ENCODE measurements at regions not wholly inside any gene's neighbourhood (a gene's known extent, or its start where the extent isn't known, plus 50 kb on each side); places are given as distances from the start of the nearest gene placed in this dataset.
A peak's percentile ranks its signal among the peaks of the same experiment; 100 is the strongest.

DNA sequence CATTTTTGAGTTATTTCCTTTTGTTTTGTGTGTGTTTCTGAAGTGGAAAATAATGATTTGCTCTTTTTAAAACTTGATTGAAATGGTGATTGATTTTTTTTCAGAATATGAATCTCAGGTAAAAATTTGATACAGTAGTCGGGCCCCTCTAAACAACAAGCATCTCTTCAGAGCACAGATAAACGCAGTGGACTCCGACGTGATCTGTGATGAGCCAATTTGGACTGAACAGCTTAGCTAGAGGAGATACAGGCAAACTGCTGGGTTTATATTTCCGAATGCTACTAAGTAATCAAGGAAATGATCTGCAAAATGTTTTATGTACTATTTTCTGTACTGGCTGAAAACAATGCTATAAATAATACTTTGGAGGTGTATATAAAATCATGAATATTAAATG, 705.7 kb upstream of the RGS18 start:
- no peak overlapping the region for H2BK5ac ChIP-seq (ENCODE audit: low read length)
- no peak overlapping the region for H3K27ac ChIP-seq (replicated peaks; ENCODE audit: low read length)
- no peaks in the 10 kb centered on the region for H3K9me3 ChIP-seq (replicated peaks in 1 of 2; ENCODE audit: control insufficient read depth in 2 of 2, insufficient read depth in 1 of 2, low read depth in 1 of 2, low read length in 2 of 2)
- H2AFZ ChIP-seq (ENCODE audit: low read length) = no peak overlapping the region
- no peak overlapping the region for H3K23ac ChIP-seq (ENCODE audit: low read depth, low read length, poor library complexity)
- no peak for DNase-seq (ENCODE audit: low spot score)
- H3K18ac ChIP-seq (ENCODE audit: low read length) = no peak overlapping the region
- no peak overlapping the region for H3K4me3 ChIP-seq (ENCODE audit: low read length in 2 of 2)
- H3K36me3 ChIP-seq (replicated peaks in 1 of 2; ENCODE audit: control insufficient read depth in 2 of 2, insufficient read depth in 2 of 2, low read length in 2 of 2) = no peaks in the 10 kb centered on the region
- no peak overlapping the region for H4K8ac ChIP-seq (ENCODE audit: low read depth, low read length)
- H2BK12ac ChIP-seq (ENCODE audit: low read length) = no peak overlapping the region
- H3K4ac ChIP-seq (ENCODE audit: low read length) = no peak overlapping the region
- H2BK120ac ChIP-seq (ENCODE audit: low read depth, low read length) = no peak overlapping the region
- no peak overlapping the region for H4K91ac ChIP-seq (ENCODE audit: low read depth, low read length, poor library complexity)
- H3K9ac ChIP-seq (ENCODE audit: low read depth, low read length, poor library complexity) = no peak overlapping the region
- H3K4me2 ChIP-seq (ENCODE audit: insufficient read depth, low read length, poor library complexity, severe bottlenecking) = no peak overlapping the region
- no peaks in the 10 kb centered on the region for H3K27me3 ChIP-seq (ENCODE audit: control insufficient read depth in 3 of 3, insufficient read depth in 3 of 3, low read depth in 1 of 3, low read length in 3 of 3)
- WGBS, 2 donors (ENCODE audit: extremely low coverage in 2 of 2, insufficient read length in 2 of 2, insufficient replicate concordance in 1 of 2) = no CpG with 5 or more reads among the region's 5 CpGs
- H2BK15ac ChIP-seq (ENCODE audit: low read length) = no peak overlapping the region
- no peak overlapping the region for H2AK5ac ChIP-seq (ENCODE audit: low read depth, low read length)
- no peak overlapping the region for H3K14ac ChIP-seq (ENCODE audit: low read length)
- no peaks in the 10 kb centered on the region for H3K79me1 ChIP-seq (ENCODE audit: low read depth, low read length)
- no peaks in the 10 kb centered on the region for H3K4me1 ChIP-seq (ENCODE audit: control insufficient read depth in 2 of 2, insufficient read depth in 1 of 2, low read depth in 1 of 2, low read length in 2 of 2)

DNA sequence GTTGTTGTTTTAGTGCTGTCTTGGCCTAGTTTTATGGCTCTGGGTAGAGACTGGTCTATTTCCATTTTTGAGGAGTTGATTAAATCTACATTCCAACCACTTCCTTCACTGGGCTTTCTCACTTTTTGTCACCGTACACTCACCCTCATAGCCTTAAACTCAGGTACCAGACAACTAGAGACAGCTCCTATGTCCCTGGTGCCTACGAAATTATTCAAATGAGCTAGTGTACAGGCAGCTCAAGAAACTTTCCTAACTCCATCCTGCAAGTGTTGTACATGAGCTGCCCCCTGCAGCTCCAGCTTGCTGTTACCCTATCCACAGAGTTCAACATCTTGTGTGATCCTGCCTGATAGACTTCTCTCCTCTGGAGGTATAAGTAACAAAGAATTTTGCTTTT, 704.8 kb upstream of the RGS18 start:
- no CpG with 5 or more reads among the region's 2 CpGs for WGBS, 2 donors (ENCODE audit: extremely low coverage in 2 of 2, insufficient read length in 2 of 2, insufficient replicate concordance in 1 of 2)
- Histone ChIP-seq H3K14ac (ENCODE audit: low read length) (no peak overlapping the region), H3K23ac (ENCODE audit: low read depth, low read length, poor library complexity) (no peak overlapping the region), H4K8ac (ENCODE audit: low read depth, low read length) (no peak overlapping the region), H3K79me1 (ENCODE audit: low read depth, low read length) (no peaks in the 10 kb centered on the region), H3K36me3 (replicated peaks in 1 of 2; ENCODE audit: control insufficient read depth in 2 of 2, insufficient read depth in 2 of 2, low read length in 2 of 2) (no peaks in the 10 kb centered on the region), H3K27me3 (ENCODE audit: control insufficient read depth in 3 of 3, insufficient read depth in 3 of 3, low read depth in 1 of 3, low read length in 3 of 3) (no peaks in the 10 kb centered on the region), H3K27ac (replicated peaks; ENCODE audit: low read length) (no peak overlapping the region), H2BK15ac (ENCODE audit: low read length) (no peak overlapping the region), H3K4me1 (ENCODE audit: control insufficient read depth in 2 of 2, insufficient read depth in 1 of 2, low read depth in 1 of 2, low read length in 2 of 2) (no peaks in the 10 kb centered on the region), H3K9me3 (replicated peaks in 1 of 2; ENCODE audit: control insufficient read depth in 2 of 2, insufficient read depth in 1 of 2, low read depth in 1 of 2, low read length in 2 of 2) (no peaks in the 10 kb centered on the region), H2BK12ac (ENCODE audit: low read length) (no peak overlapping the region), H2AFZ (ENCODE audit: low read length) (peak overlapping the region; percentile 5), H2BK120ac (ENCODE audit: low read depth, low read length) (no peak overlapping the region), H2AK5ac (ENCODE audit: low read depth, low read length) (no peak overlapping the region), H3K4ac (ENCODE audit: low read length) (no peak overlapping the region), H3K4me2 (ENCODE audit: insufficient read depth, low read length, poor library complexity, severe bottlenecking) (no peak overlapping the region), H2BK5ac (ENCODE audit: low read length) (no peak overlapping the region), H4K91ac (ENCODE audit: low read depth, low read length, poor library complexity) (no peak overlapping the region), H3K9ac (ENCODE audit: low read depth, low read length, poor library complexity) (no peak overlapping the region), H3K4me3 (ENCODE audit: low read length in 2 of 2) (no peak overlapping the region), H3K18ac (ENCODE audit: low read length) (peak overlapping the region; percentile 17)
- no peak for DNase-seq (ENCODE audit: low spot score)

DNA sequence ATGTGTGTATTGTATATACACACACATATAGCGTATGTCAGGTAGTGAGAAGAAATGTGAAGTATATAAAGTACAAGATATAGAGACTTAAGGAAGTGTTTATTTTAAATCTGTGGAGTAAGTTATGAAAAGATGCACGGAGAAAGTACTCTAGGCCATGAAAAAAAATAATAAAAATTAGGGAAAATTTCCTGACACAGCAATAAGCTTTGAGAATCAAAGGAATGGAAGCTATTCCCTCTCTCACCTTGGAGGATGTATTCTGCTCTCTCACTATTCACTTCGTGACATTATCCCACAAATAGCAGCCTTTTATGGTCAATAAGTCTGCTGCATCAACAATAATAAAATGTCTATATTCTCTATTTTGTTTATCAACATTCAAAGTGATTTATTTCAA, 700.4 kb upstream of the RGS18 start:
- Histone ChIP-seq H3K14ac (ENCODE audit: low read length) (no peak overlapping the region), H3K79me1 (ENCODE audit: low read depth, low read length) (no peaks in the 10 kb centered on the region), H2BK15ac (ENCODE audit: low read length) (no peak overlapping the region), H2AFZ (ENCODE audit: low read length) (no peak overlapping the region), H3K23ac (ENCODE audit: low read depth, low read length, poor library complexity) (no peak overlapping the region), H3K27ac (replicated peaks; ENCODE audit: low read length) (no peak overlapping the region), H3K36me3 (replicated peaks in 1 of 2; ENCODE audit: control insufficient read depth in 2 of 2, insufficient read depth in 2 of 2, low read length in 2 of 2) (no peaks in the 10 kb centered on the region), H3K18ac (ENCODE audit: low read length) (no peak overlapping the region), H3K4me1 (ENCODE audit: control insufficient read depth in 2 of 2, insufficient read depth in 1 of 2, low read depth in 1 of 2, low read length in 2 of 2) (no peaks in the 10 kb centered on the region), H4K91ac (ENCODE audit: low read depth, low read length, poor library complexity) (no peak overlapping the region), H3K27me3 (ENCODE audit: control insufficient read depth in 3 of 3, insufficient read depth in 3 of 3, low read depth in 1 of 3, low read length in 3 of 3) (no peaks in the 10 kb centered on the region), H2BK12ac (ENCODE audit: low read length) (no peak overlapping the region), H3K4me2 (ENCODE audit: insufficient read depth, low read length, poor library complexity, severe bottlenecking) (no peak overlapping the region), H3K9ac (ENCODE audit: low read depth, low read length, poor library complexity) (no peak overlapping the region), H2AK5ac (ENCODE audit: low read depth, low read length) (no peak overlapping the region), H3K9me3 (replicated peaks in 1 of 2; ENCODE audit: control insufficient read depth in 2 of 2, insufficient read depth in 1 of 2, low read depth in 1 of 2, low read length in 2 of 2) (no peaks in the 10 kb centered on the region), H3K4ac (ENCODE audit: low read length) (no peak overlapping the region), H4K8ac (ENCODE audit: low read depth, low read length) (no peak overlapping the region), H3K4me3 (ENCODE audit: low read length in 2 of 2) (no peak overlapping the region), H2BK5ac (ENCODE audit: low read length) (no peak overlapping the region), H2BK120ac (ENCODE audit: low read depth, low read length) (no peak overlapping the region)
- no peak for DNase-seq (ENCODE audit: low spot score)
- no CpG with 5 or more reads among the region's 3 CpGs for WGBS, 2 donors (ENCODE audit: extremely low coverage in 2 of 2, insufficient read length in 2 of 2, insufficient replicate concordance in 1 of 2)

DNA sequence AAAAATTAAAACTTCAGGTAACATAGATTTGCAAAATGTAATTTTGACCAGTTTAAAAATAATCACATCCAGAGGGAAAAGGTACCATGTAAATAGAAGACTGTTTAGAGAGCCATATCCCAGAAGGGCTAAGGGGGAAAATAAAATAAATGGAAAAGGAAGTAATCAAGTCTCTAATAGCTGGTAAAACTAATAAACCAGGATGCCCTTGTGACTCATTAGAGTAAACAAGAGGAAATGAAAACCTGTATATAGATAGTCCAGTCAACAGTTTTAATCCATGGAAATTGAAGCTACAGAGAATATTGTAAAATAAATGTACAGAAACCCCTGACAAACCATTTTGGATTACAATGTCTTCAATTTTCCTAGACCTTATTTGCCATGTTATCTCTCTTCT, 698.0 kb upstream of the RGS18 start:
- Histone ChIP-seq H3K4me2 (ENCODE audit: insufficient read depth, low read length, poor library complexity, severe bottlenecking) (no peak overlapping the region), H3K23ac (ENCODE audit: low read depth, low read length, poor library complexity) (no peak overlapping the region), H2BK15ac (ENCODE audit: low read length) (no peak overlapping the region), H2AFZ (ENCODE audit: low read length) (no peak overlapping the region), H2BK12ac (ENCODE audit: low read length) (no peak overlapping the region), H3K4me1 (ENCODE audit: control insufficient read depth in 2 of 2, insufficient read depth in 1 of 2, low read depth in 1 of 2, low read length in 2 of 2) (no peaks in the 10 kb centered on the region), H3K9ac (ENCODE audit: low read depth, low read length, poor library complexity) (no peak overlapping the region), H2BK120ac (ENCODE audit: low read depth, low read length) (no peak overlapping the region), H3K9me3 (replicated peaks in 1 of 2; ENCODE audit: control insufficient read depth in 2 of 2, insufficient read depth in 1 of 2, low read depth in 1 of 2, low read length in 2 of 2) (no peaks in the 10 kb centered on the region), H3K27ac (replicated peaks; ENCODE audit: low read length) (no peak overlapping the region), H3K4ac (ENCODE audit: low read length) (no peak overlapping the region), H4K91ac (ENCODE audit: low read depth, low read length, poor library complexity) (no peak overlapping the region), H3K79me1 (ENCODE audit: low read depth, low read length) (no peaks in the 10 kb centered on the region), H4K8ac (ENCODE audit: low read depth, low read length) (no peak overlapping the region), H2AK5ac (ENCODE audit: low read depth, low read length) (no peak overlapping the region), H2BK5ac (ENCODE audit: low read length) (no peak overlapping the region), H3K14ac (ENCODE audit: low read length) (no peak overlapping the region), H3K27me3 (ENCODE audit: control insufficient read depth in 3 of 3, insufficient read depth in 3 of 3, low read depth in 1 of 3, low read length in 3 of 3) (no peaks in the 10 kb centered on the region), H3K4me3 (ENCODE audit: low read length in 2 of 2) (no peak overlapping the region), H3K18ac (ENCODE audit: low read length) (no peak overlapping the region), H3K36me3 (replicated peaks in 1 of 2; ENCODE audit: control insufficient read depth in 2 of 2, insufficient read depth in 2 of 2, low read length in 2 of 2) (no peaks in the 10 kb centered on the region)
- DNase-seq (ENCODE audit: low spot score) = no peak

Measured in neuronal stem cell (in vitro differentiated cells).